HG03045 (cell line): ENCODE measurements at regions not wholly inside any gene's neighbourhood (a gene's known extent, or its start where the extent isn't known, plus 50 kb on each side); places are given as distances from the start of the nearest gene placed in this dataset.

ENCODE experiments used
- ATAC-seq: cut with Tn5 transposase; IDR thresholded peaks from one replicate; pipeline ENCODE4 v1.9.1; 2021; ENCODE audit warnings: mild to moderate bottlenecking, moderate library complexity; ENCODE audit not compliant: unreplicated experiment

DNA sequence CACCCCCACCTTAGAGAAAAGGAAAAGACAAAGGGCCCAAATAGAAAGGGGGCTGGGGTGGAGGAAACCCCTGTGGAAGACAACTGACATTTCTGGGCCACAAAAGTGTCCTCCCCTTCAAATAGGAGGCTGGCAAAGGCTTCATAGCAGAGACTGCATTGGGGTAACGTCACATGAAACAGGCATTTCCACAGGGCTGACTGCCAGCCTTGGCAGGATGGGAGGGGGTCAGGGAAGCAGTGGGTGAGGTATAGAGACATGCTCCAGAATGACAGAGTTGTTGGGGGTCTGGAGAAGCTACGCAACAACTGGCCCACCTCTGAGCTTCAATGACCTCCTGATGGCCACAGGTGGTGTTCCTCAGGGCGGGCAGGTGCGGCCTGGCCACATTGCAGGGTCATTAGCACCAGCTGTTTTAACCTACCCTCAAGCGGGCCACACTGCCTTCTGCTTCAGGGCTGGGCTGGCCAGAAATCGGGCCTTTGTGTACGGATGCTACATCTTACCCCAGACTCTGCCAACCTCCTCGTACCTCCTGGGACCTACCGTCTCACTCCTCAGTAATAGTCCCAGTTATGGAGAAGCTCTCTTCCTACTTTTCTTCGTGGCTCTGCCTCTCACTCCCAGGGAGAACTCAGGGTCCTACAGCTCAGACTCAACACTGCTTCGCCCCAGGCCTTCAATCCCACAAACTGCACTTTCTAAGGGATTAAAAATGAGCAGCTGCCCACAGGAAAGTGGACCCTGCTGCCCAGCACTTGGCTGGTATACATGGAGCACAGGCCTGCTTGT is 160.0 kb upstream of the NCAM1 start:
- no peak for ATAC-seq

GRCh38 chr11:112801817-112802088 is 159.5 kb upstream of the NCAM1 start:
- ATAC-seq, result no peak

DNA sequence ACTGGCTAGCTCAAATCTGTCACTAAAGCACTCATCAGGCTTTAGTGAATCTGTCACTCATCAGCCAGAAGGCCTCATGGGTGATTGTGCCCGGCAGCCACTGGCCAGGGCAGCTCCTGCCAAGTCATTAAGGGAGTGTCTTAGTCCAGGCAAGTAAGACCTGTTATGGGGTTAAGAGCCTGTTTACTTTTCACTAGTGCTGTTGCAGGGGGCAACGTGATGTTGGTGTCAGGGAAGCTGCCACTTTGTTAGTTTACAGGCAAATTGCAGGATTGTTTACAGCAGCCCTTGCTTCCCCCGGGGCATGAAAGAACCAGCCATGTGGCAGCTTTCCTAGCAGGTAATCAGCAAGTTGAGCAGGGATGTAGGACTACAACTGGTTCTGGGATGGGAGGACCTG is 155.6 kb upstream of the NCAM1 start:
- ATAC-seq, result no peak

GRCh38 chr11:112806256-112806655 is 155.0 kb upstream of the NCAM1 start:
- ATAC-seq, result no peak

DNA sequence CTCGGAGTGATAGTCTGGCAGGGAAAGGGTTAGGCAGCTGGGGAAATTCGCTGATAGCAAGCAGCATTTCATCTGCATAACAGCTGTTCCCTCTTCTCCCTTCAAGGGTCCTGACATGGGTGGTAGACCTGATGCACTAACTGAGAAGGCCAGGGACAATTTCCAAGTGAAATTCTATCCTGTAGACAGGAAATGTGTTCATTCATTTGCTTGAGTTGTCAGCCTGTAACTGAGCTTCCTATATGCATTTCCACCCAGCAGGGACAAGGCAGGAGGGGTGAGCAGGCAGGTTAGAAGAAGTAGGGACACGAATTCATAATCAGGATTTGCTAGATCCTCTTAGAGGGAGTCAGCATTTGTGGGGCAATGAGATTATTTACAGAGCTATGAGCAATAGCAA is 154.3 kb upstream of the NCAM1 start:
- no peak for ATAC-seq

DNA sequence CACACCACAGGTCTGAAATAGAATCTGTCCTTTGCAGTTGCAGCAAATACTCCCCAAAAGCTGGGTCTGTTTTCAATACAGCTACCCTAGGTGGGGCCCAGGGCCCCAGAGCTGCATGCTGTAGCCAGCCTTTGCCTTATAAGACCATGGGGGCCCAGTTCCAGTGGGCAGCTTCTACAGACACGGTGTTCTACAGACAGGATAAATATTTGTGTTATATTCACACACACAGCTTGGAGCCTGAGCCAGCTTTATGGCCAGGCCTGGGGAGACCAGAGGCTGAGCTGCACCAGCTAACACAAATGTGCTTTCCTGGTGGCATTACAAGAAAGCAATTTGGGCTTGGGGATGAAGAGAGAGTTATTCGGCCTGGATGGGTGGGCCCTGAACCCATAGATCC is 151.8 kb upstream of the NCAM1 start:
- no peak for ATAC-seq

DNA sequence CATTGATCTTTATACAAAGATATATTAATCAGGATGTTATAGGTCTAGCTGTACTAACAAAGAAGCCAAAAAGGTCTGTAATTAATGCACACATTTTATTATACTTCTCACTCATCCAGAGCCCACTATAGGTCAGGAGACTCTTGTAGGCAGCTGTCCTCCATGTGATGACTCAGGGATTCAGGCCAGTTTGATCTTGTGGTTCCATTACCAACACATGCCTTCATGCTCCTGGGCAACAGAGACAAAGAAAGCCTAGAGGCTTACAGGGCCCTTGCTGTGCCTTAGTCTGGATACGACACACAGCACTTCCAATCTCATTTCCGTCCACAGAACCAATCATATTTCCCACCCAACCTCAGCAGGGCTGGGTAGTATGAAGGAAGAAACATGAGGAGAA is 150.3 kb upstream of the NCAM1 start:
- no peak for ATAC-seq

DNA sequence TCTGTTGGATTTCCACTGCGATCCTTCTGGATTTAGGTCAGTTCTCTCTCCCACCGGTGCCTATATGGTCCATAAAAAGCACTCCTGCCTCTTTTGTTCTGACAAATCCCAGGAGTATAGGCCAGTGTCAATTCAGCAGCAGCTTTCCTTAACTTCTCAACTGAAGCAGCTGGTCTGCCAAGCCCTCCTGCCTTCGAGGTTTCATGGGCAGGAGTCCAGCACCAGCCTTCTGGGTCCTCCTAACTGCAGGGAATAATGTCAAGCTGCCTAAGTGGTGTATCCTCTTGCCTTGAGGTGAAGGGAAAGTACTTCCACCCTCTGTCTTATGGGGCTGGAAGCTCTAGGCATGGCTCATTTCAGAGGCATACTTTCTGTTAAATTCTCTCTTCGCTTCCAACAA is 149.4 kb upstream of the NCAM1 start:
- no peak for ATAC-seq

- no peak for ATAC-seq
Measured at GRCh38 chr11:112812729-112813128, 148.5 kb upstream of the NCAM1 start.

GRCh38 chr11:112814168-112814567 is 147.1 kb upstream of the NCAM1 start:
- no peak for ATAC-seq

DNA sequence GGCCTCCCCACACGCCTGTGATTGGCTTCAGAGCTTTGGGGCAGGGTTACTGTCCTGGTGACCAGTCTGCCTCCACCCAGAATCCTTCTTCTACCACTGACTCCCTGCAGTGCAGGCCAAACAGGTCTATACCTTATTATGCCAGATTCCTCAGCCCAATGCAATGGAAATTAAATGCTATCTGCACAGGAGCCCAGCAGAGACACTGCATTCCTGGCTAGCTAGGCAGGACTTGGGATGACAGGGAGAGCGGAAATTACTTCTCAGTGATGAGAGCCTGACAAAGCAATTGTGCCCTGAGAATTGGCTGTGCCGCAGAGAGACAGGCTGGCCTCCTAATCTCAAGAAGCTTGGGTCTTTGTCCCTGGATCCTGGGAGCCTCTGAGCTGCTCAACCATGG is 143.8 kb upstream of the NCAM1 start:
- no peak for ATAC-seq

DNA sequence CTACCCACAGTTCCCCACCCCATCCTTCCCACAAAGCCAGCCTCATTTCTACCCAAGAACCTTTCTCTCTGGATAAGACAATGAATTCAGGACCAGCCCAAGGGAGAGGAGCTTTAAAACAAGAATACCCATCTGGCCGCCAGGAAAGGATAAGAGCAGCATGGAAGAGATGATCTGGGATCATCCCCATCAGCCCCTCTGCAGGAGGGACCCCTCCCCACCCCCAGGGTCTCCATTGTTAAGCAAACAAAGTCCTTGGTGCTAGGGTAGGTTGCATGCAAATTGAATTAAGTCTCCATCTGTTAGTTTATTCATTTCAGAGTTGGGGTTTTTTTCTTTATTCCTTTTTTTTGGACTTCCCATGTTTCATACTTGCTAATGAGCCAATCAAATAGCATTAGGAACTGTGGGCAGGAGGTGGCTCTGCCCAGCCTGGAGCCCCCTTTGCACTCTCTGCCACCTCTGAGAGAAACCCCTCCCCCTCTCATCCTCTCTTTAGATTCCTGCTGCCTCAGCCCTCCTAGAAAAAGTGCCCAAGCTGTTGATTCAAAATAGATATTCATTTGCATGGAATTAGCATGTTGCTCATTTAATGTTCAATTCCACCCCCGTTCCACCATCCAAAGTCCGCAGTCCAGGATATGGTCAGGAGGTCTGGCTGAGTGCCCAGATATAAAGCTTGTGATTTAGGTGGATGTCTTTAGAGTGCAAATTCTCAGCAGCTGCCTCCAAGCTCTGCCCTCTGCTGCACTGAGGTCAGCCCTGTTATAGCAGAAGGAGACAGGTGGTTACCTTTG is 138.5 kb upstream of the NCAM1 start:
- no peak for ATAC-seq

DNA sequence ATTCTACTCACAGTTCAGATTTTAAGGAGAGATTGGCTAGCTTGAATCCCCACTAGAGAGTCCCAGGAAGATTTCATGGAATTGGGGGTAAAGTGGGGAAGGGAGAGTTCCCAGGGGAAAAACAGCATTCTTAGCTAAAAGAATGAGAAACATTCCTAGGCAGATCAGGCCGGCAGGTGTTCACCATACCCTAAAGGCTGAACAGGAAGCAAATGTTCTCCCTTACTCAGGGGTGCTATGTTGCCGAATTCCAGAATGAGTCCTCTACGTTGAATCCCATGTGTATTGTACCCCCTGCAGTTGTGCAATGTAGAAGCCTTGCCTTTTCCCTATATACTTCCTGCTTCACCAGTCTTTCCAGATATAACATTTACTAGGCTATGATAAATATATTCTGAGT is 135.2 kb upstream of the NCAM1 start:
- no peak for ATAC-seq

DNA sequence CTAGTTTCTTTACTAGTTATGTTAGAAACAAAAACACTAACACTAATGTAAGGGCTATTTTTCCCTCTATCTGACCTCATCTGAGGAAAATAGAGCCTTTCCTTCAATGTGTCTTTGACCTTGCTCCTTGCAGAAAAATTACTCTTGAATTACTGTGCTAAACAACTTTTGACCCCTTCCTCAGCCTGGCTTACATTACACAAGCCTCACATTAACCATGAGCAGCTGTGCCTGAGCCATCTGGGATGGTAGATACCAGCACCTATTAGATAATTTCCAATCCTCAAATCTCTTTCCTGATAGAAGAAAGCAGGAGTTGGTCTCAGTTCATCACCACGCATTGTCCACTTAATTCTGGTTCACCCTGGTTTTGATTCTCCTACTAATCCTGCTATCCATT is 134.4 kb upstream of the NCAM1 start:
- ATAC-seq, result no peak

DNA sequence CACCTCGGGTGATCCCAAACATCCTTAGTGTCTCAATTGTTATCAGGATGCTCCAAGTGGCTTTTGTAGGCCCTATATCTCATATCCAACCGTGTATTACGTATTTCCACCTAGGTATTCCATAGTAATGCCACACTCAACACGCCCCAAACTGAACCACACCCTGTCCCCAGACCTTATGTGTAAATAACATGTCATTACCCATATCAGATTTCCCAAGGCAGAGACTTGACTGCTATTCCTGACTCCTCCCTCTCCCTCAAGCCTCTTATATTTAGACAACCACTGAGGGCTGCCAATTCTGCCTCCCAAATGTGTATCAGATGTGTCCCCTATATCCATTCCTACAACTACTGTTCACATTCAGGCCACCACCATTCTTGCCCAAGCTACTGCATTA is 132.8 kb upstream of the NCAM1 start:
- no peak for ATAC-seq

DNA sequence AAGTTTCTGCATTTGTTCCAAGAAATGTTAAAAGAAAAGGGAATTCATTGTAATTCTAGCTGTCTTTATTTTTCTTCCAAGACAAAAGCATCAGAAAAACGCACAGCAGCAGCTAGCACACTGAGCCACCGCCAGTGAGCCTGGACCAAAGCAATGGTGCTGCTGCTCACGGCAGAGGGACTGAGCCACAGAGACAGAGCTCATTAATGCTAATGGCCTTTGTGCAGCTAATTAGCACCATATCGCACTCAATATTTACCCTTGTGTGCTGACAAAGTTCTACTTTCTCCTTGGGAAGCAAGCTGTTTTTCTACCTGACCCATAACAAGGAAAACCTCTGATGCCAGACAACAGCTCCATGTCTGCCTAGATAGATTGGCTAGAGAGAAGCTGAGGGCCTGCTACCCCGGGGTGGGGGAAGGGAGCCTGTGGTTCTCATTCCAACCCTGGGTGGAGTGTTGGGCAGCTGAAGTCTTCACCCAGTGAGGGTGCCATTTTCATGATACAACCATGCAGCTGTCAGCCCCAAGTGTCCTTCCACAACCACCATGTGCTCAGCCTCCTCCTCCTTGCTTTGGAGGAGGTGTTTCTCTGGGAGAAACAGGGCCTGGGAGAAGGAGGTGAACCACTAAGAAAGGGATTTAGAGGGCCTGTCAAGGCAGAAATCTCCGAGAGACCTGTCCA is 131.1 kb upstream of the NCAM1 start:
- no peak for ATAC-seq

- ATAC-seq, result no peak
Measured at GRCh38 chr11:112831041-112831440, 130.2 kb upstream of the NCAM1 start.

DNA sequence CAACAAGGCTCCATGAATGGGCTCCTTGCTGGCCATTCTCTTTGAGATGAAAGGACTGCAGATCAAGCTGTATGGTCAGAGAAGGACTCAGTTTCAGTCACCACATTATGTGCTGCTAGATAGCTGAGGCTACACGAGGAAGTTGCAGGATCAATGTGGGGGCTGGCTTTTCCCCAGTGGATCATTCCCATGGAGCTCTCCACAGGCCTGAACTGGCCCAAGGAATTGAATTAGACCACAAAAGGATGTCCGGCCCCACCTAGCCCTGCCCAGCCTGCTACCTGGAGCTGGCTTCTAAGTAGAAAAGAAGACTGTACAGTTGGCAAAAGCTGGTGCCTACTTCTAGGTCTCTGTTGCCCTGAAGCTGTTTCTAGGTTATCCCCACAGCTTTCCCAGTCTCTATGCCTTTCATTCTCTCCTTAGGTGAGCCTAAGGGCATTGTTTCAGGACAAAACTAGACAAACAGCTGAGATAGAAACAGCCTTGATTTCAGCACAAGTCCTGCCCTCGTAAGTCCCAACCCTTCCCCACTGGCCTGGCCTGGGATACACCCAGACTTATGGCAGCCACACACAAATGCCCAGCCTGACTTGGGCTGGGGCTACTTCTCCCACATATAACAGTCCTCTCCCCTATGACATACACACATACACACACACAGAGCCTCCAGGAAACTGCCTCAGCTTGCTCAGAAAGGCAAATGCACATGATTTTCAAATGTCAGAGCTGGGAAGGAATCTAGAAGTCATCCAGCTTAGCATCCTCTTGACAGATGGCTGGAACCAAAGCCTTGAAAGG is 129.1 kb upstream of the NCAM1 start:
- no peak for ATAC-seq

DNA sequence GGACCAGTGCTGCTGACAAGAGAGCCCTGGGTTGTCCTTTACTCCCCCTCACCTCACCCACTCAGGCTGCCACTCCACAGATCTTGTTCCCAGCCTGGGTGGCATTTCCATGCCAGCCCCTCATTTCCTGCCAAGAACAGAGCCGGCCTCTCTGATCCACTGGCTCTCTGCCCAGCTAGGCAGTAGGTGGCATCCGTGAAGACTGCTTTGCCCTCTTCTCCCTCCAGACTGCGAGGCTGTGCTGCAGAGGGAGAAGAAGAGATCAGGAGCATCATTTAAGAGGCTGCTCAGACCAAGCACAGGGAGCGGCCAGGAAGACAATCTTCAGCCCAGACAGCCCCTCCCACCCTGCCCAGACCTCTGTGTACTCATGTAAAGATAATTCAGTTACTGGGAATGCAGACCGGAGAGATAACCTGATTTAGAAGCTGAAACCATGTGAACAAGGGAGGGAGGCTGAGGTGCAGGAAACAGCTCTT is 126.9 kb upstream of the NCAM1 start:
- ATAC-seq, result no peak

GRCh38 chr11:112835591-112836255 is 125.5 kb upstream of the NCAM1 start:
- no peak for ATAC-seq

DNA sequence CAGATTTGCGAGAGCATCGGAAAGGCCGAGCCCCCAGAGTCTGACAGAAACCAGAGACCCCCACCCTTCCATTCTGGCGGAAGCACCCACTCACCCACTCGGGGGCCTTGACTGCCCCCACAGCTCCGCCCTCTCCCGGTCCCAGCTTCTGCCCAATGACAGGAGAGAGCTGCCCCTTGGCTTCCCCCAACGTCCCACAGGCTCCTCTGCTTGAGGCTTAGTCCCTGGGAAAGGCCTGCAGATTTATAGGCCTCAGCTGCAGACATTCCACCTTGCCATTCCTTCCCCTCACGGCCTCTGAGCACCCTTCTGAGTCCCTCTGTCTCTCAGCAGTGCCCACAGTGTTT is 125.0 kb upstream of the NCAM1 start:
- no peak for ATAC-seq
